Large intestine (tissue), 3 donors: ENCODE measurements at regions not wholly inside any gene's neighbourhood (a gene's known extent, or its start where the extent isn't known, plus 50 kb on each side); places are given as distances from the start of the nearest gene placed in this dataset.

Experiments
- DNase-seq, 2 donors: peaks; one replicate each; pipeline versions ENCODE4 v3.0.0 to v3.0.0-alpha.2; 2013
- H3K27ac ChIP-seq: one replicate; pipeline ENCODE4 v1.5.1; 2013; ENCODE audit warnings: low read length
- H3K27me3 ChIP-seq: 2 replicates; pipeline ENCODE4 v1.6.1; 2013; ENCODE audit warnings: low read length; ENCODE audit not compliant: control insufficient read depth, insufficient read depth
- H3K36me3 ChIP-seq: 2 replicates; pipeline ENCODE4 v1.6.1; 2013; ENCODE audit warnings: low read length; ENCODE audit not compliant: control insufficient read depth, insufficient read depth
- H3K4me1 ChIP-seq: one replicate; pipeline ENCODE4 v1.6.1; 2013; ENCODE audit warnings: low read length; ENCODE audit not compliant: control insufficient read depth, insufficient read depth
- H3K4me3 ChIP-seq: one replicate; pipeline ENCODE4 v1.5.1; 2013; ENCODE audit warnings: low read length
- H3K9me3 ChIP-seq: one replicate; pipeline ENCODE4 v1.6.1; 2013; ENCODE audit warnings: mild to moderate bottlenecking, low read depth, low read length, moderate library complexity; ENCODE audit not compliant: control insufficient read depth
- WGBS: methylation state at CpG from one replicate; pipeline ENCODE4 v1.1.5; 2013; ENCODE audit warnings: low lambda C conversion rate; ENCODE audit not compliant: insufficient coverage; 5-methylcytosine and 5-hydroxymethylcytosine counted together

DNA sequence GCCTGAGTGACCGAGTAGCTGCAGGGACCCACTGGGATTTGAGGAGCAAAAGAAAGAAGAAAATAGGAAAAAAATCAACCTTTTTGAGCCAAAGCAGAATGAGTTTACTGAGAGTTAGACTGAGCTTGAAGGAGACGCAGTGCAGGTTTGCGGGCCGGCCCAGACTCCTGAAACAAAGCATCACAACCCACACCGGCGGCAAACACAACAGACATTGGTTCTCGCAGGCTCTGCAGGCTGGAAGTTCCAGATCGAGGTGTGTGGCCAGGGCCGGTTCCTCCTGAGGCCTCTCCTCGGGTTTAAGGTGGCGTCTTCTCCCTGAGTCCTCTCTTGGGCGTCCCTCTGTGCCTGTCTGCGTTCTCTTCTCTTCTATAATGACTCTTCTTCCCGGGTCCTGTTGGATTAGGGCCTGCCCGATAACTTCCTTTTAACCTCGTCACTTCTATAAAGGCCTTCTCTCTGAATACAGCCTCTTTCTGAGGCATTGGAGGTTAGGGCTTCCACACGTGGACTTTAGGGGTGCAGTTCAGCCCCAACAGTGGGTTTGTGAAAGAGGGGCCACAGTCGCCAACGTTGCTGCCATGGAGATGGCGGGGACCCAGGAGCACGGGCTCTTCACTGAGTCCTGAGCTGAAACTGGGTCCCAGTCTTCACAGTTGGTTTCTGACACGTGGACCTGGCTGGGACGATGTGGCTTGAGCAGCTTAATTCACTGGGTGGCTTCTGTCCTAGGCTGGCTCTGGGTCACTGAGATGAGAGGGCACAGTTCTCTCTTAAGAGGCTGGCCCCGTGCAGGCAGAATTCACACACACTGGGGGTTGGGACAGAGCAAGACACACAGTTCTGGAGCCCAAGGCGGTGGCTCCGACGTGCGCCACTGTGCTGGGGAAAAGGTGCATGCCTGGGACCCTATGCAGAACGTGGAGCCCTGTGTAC lies 1047.7 kb downstream of the BRD1 start:
- H3K27ac ChIP-seq: no peak overlapping the region
- no peak for DNase-seq
- no peaks in the 10 kb centered on the region for H3K27me3 ChIP-seq
- WGBS: 83% methylated on average over 1 of the region's 29 CpGs
- H3K4me3 ChIP-seq: no peak overlapping the region
- H3K4me1 ChIP-seq: peaks cover 3% of the 10 kb centered on the region
- H3K36me3 ChIP-seq: no peaks in the 10 kb centered on the region
- peaks cover 13% of the 10 kb centered on the region for H3K9me3 ChIP-seq

DNA sequence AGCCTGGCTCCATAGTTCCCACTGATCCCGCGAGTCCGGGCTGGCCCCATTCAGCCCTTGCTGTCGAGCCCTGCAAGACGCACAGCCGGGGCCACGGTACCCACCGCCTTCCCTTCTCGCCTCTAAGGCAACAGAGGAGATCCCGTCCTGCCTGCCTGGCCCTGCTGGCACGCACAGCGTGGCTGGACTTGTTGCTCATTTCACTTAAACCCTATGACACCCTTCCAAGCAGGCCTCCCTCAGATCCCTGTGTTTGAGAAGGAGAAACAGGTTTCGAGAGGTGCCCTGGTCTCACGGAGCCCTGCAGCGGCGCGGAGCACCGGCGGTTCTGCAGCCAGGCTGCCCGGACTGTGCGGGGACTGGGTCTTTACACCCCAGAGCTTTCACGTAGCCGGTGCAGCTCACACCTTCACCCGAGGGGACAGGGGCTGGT lies 1048.4 kb downstream of the BRD1 start:
- Histone ChIP-seq H3K27ac (no peak overlapping the region), H3K4me1 (peaks cover 2% of the 10 kb centered on the region), H3K27me3 (no peaks in the 10 kb centered on the region), H3K4me3 (no peak overlapping the region), H3K9me3 (peaks cover 13% of the 10 kb centered on the region), H3K36me3 (no peaks in the 10 kb centered on the region)
- DNase-seq: no peak
- WGBS: no CpG with 5 or more reads among the region's 24 CpGs

DNA sequence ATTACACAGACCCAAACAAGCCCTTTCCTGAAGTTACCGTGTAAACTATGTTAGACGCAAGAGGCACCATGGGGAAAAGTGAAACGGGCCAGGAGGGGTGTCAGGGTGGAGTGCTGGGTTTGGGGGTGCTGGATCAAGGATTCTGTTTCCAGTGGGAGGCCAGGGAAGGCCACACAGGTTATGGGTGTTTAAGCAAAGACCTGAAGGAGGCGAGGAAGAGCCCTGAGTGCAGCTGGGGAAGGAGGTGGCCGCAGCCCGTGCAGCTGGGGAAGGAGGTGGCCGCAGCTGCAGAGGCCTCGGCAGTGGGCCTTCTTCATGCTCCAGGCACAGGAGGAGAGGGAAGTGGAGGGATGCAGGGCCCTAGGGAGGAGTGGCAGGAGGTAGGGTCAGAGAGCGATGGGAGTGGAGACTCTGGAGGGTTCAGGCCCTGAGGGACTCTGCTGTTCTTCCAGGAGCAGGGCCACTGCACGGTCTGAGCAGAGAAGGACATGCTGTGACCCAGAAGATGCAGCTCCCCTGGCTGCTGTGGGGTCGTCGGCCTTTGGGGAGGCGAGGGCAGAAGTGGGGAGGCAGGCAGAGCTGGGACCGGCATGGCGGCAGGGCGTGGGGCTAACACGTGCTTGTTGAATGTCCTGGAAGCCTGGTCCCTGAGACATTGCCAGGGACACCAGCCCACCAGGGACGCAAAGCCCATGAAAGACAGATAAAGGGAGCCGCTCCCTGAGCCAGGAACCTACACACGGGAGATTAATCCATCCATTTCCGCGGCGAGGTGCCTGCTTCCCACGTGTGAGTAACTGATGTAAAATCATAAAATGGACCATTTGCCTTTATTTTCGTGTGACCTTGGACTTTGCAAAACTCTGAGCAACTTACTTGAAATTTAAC lies 1049.1 kb downstream of the BRD1 start:
- H3K4me1 ChIP-seq: no peaks in the 10 kb centered on the region
- no peak overlapping the region for H3K4me3 ChIP-seq
- DNase-seq: no peak
- no peak overlapping the region for H3K27ac ChIP-seq
- no peaks in the 10 kb centered on the region for H3K36me3 ChIP-seq
- H3K27me3 ChIP-seq: no peaks in the 10 kb centered on the region
- H3K9me3 ChIP-seq: peaks cover 13% of the 10 kb centered on the region
- no CpG with 5 or more reads among the region's 25 CpGs for WGBS

DNA sequence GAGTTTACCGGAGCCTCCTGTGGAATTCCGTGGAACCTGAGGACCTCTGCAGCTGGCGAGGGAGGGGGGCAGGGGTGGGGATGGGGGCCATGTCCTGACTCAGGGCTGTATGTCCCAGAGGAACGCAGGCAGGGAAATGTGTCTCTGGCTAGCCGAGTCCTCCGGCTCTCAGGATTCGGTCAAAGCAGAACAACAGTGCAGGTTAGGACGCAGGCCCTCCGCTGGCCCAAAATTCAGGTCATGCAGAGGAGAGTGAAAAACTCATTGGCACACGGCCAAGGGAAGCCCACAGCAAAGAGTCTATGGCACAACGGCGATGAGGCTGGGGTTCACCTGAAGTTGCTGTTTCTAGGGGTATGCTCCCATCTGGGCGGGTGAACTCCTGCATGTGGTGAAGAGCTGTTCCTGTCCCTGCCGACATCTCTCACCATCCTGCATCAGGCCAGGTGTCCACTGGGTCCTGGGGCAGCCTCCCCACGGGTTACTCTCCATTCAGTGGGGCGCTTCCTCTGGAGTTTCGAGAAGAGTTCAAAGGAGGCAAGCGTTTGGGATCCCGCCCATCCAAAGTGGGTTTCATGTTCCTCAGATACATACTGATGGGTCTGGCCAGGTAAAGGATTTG lies 1055.3 kb downstream of the BRD1 start:
- no peak overlapping the region for H3K4me3 ChIP-seq
- H3K27ac ChIP-seq: no peak overlapping the region
- H3K9me3 ChIP-seq: no peaks in the 10 kb centered on the region
- no peaks in the 10 kb centered on the region for H3K27me3 ChIP-seq
- no CpG with 5 or more reads among the region's 19 CpGs for WGBS
- H3K36me3 ChIP-seq: no peaks in the 10 kb centered on the region
- H3K4me1 ChIP-seq: no peaks in the 10 kb centered on the region
- no peak for DNase-seq

DNA sequence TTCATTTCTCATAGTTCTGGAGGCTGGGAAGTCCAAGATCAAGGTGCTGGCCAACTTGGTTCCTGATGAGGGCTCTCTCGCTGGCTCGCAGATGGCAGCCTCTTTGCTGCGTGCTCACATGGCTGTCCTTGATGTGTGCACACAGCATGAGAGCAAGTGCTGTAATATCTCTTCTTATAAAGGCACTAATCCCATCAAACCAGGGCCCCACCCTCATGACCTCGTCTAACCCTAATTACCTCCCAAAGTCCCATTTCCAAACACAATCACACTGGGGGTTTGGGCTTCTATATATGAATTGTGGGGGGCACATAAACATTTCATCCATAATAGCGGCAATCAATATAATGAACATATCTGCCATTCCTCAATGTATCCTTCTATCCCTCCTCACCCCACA lies 1062.1 kb downstream of the BRD1 start:
- Histone ChIP-seq H3K4me3 (no peak overlapping the region), H3K27ac (no peak overlapping the region), H3K9me3 (no peaks in the 10 kb centered on the region), H3K4me1 (no peaks in the 10 kb centered on the region), H3K36me3 (no peaks in the 10 kb centered on the region), H3K27me3 (no peaks in the 10 kb centered on the region)
- DNase-seq: no peak
- WGBS: 100% methylated on average over 1 of the region's 5 CpGs

GRCh38 chr22:48761546-48761945 lies 1066.1 kb downstream of the BRD1 start:
- Histone ChIP-seq H3K9me3 (no peaks in the 10 kb centered on the region), H3K4me3 (no peak overlapping the region), H3K36me3 (no peaks in the 10 kb centered on the region), H3K27me3 (no peaks in the 10 kb centered on the region), H3K27ac (no peak overlapping the region), H3K4me1 (no peaks in the 10 kb centered on the region)
- WGBS: 93% methylated on average over 3 of the region's 14 CpGs
- DNase-seq: no peak

DNA sequence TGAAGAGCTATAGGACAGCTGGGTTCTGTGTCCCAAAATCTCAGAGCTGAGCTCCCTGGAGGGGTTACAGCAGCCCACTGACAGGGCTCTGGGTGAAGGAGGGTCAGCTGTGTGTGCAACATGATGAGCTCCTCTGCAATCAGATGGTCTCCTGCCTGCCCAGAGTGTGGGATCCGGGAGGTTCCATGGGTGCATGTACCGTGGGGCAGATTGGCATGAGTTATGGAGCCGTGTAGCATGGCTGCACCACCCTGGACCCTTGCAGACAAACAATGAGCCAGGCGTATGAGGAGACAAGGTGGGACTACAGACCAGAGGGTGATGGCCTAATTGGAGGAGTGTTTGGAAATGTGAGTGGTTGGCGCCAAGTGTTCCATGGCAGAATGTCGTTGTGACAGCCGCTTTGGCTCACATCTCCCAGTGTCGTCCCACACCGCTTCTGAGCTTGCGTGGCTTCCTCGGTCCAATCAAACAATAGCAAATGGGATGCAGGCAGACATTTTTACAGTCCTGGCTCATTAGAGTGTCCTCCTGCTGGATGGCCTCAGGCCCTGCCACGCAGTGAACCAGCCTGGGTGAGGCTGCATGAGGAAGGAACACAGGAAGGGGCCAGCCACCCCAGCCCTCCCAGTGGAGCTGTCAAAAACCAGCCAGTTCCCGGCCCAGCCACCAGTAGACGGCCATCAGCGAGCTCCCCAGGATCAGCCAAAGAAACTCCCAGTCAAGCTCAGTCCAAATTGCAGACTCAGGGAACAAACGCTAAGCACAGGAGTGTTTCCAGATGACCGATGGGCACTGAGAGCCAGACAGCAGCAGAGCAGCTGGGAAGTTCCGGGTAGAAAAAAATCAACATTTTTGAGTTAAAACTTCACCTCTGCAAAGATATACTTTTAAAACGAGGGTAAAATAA lies 1066.9 kb downstream of the BRD1 start:
- Histone ChIP-seq H3K4me1 (no peaks in the 10 kb centered on the region), H3K9me3 (no peaks in the 10 kb centered on the region), H3K36me3 (no peaks in the 10 kb centered on the region), H3K27ac (no peak overlapping the region), H3K4me3 (no peak overlapping the region), H3K27me3 (no peaks in the 10 kb centered on the region)
- no peak for DNase-seq
- WGBS: 92% methylated on average over 2 of the region's 19 CpGs

GRCh38 chr22:48758881-48759875 lies 1068.5 kb downstream of the BRD1 start:
- Histone ChIP-seq H3K9me3 (no peaks in the 10 kb centered on the region), H3K4me3 (no peak overlapping the region), H3K36me3 (no peaks in the 10 kb centered on the region), H3K27ac (no peak overlapping the region), H3K27me3 (no peaks in the 10 kb centered on the region), H3K4me1 (no peaks in the 10 kb centered on the region)
- no CpG with 5 or more reads among the region's 22 CpGs for WGBS
- no peak for DNase-seq
